ENCODE measurements at regions not wholly inside any gene's neighbourhood (a gene's known extent, or its start where the extent isn't known, plus 50 kb on each side); places are given as distances from the start of the nearest gene placed in this dataset.

DNA sequence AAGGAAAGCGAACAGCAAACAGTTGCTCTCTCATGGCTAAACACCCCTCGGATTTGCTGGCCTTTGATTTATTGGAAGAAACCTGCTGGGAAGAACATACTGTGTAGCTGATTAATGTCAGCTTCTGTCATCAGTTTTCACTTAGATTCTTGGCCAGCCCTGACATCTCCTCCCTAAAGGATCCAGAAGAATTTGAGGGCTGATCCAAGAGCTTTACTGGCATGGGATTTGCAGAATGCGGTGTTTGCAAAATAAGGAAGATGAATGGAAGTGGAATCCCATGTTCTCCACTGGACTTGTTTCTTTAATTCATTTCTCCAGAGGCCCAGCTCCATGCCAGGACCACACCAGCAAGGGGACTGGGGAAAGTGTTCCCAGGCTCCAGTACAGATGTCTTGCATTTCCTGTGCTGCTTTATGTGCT, 80.5 kb downstream of the RDH14 start:
- TF ChIP-seq, protein P1, sequence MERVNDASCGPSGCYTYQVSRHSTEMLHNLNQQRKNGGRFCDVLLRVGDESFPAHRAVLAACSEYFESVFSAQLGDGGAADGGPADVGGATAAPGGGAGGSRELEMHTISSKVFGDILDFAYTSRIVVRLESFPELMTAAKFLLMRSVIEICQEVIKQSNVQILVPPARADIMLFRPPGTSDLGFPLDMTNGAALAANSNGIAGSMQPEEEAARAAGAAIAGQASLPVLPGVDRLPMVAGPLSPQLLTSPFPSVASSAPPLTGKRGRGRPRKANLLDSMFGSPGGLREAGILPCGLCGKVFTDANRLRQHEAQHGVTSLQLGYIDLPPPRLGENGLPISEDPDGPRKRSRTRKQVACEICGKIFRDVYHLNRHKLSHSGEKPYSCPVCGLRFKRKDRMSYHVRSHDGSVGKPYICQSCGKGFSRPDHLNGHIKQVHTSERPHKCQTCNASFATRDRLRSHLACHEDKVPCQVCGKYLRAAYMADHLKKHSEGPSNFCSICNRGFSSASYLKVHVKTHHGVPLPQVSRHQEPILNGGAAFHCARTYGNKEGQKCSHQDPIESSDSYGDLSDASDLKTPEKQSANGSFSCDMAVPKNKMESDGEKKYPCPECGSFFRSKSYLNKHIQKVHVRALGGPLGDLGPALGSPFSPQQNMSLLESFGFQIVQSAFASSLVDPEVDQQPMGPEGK (CRISPR knock-in tag; IDR thresholded peaks at IDR 0.05; ENCODE audit: borderline replicate concordance): no peak
- TF ChIP-seq, protein P2, sequence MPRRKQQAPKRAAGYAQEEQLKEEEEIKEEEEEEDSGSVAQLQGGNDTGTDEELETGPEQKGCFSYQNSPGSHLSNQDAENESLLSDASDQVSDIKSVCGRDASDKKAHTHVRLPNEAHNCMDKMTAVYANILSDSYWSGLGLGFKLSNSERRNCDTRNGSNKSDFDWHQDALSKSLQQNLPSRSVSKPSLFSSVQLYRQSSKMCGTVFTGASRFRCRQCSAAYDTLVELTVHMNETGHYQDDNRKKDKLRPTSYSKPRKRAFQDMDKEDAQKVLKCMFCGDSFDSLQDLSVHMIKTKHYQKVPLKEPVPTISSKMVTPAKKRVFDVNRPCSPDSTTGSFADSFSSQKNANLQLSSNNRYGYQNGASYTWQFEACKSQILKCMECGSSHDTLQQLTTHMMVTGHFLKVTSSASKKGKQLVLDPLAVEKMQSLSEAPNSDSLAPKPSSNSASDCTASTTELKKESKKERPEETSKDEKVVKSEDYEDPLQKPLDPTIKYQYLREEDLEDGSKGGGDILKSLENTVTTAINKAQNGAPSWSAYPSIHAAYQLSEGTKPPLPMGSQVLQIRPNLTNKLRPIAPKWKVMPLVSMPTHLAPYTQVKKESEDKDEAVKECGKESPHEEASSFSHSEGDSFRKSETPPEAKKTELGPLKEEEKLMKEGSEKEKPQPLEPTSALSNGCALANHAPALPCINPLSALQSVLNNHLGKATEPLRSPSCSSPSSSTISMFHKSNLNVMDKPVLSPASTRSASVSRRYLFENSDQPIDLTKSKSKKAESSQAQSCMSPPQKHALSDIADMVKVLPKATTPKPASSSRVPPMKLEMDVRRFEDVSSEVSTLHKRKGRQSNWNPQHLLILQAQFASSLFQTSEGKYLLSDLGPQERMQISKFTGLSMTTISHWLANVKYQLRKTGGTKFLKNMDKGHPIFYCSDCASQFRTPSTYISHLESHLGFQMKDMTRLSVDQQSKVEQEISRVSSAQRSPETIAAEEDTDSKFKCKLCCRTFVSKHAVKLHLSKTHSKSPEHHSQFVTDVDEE (CRISPR knock-in tag; IDR thresholded peaks at IDR 0.05): no peak
- TF ChIP-seq ZNF70 (CRISPR knock-in tag; IDR thresholded peaks at IDR 0.05): no peak
- TF ChIP-seq ZC3H10 (CRISPR knock-in tag; IDR thresholded peaks at IDR 0.05): no peak
- TF ChIP-seq ARNTL (CRISPR knock-in tag; IDR thresholded peaks at IDR 0.05; ENCODE audit: borderline replicate concordance, low read depth): no peak
- TF ChIP-seq CSDC2 (CRISPR knock-in tag; IDR thresholded peaks at IDR 0.05): no peak
- no peak for TF ChIP-seq TCF4 (CRISPR knock-in tag; IDR thresholded peaks at IDR 0.05; ENCODE audit: borderline replicate concordance)
- no peak for TF ChIP-seq RARB (CRISPR knock-in tag; IDR thresholded peaks at IDR 0.05)
- TF ChIP-seq SNAI2 (CRISPR knock-in tag; IDR thresholded peaks at IDR 0.05): no peak
- TF ChIP-seq TOX (CRISPR knock-in tag; IDR thresholded peaks at IDR 0.05; ENCODE audit: borderline replicate concordance): no peak
- no peak for TF ChIP-seq GLIS3 (CRISPR knock-in tag; IDR thresholded peaks at IDR 0.05)
- TF ChIP-seq PPARA (CRISPR knock-in tag; IDR thresholded peaks at IDR 0.05; ENCODE audit: borderline replicate concordance): no peak
- no peak for TF ChIP-seq ZNF565 (CRISPR knock-in tag; conservative IDR thresholded peaks at IDR 0.05; ENCODE audit: low read depth)
- no peak for TF ChIP-seq ESRRG (CRISPR knock-in tag; IDR thresholded peaks at IDR 0.05)
- TF ChIP-seq, protein P3, sequence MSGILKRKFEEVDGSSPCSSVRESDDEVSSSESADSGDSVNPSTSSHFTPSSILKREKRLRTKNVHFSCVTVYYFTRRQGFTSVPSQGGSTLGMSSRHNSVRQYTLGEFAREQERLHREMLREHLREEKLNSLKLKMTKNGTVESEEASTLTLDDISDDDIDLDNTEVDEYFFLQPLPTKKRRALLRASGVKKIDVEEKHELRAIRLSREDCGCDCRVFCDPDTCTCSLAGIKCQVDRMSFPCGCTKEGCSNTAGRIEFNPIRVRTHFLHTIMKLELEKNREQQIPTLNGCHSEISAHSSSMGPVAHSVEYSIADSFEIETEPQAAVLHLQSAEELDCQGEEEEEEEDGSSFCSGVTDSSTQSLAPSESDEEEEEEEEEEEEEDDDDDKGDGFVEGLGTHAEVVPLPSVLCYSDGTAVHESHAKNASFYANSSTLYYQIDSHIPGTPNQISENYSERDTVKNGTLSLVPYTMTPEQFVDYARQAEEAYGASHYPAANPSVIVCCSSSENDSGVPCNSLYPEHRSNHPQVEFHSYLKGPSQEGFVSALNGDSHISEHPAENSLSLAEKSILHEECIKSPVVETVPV (CRISPR knock-in tag; IDR thresholded peaks at IDR 0.05): no peak
- TF ChIP-seq ZFP30 (CRISPR knock-in tag; IDR thresholded peaks at IDR 0.05): no peak

DNA sequence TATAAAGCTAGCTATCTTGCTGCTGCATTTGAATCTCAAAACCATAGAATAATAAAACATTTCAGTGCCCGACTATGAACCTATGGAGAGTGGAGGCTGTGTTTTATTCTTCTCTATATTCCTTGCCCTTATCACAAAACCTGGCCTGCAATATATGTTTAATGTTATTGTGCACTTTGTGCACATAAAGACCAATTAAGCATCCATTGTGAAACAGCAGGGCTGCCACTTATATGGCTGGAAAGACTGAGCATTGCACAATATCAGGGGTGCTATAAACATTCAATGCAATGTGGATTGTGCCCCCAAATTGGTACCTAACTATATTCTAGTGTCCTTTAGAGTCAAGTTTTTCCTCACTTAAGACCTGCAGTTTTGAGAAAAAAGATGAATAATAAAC, 83.2 kb downstream of the RDH14 start:
- no peak for ATAC-seq
- no peak for TF ChIP-seq ZNF70 (CRISPR knock-in tag; IDR thresholded peaks at IDR 0.05)
- no peak for TF ChIP-seq ARNTL (CRISPR knock-in tag; IDR thresholded peaks at IDR 0.05; ENCODE audit: borderline replicate concordance, low read depth)
- no peak for TF ChIP-seq OSR1 (CRISPR knock-in tag; IDR thresholded peaks at IDR 0.05)
- no peak for TF ChIP-seq ZC3H10 (CRISPR knock-in tag; IDR thresholded peaks at IDR 0.05)
- no peak for TF ChIP-seq PPARA (CRISPR knock-in tag; IDR thresholded peaks at IDR 0.05; ENCODE audit: borderline replicate concordance)

More for the DNA sequence above, 80.5 kb downstream of the RDH14 start:
- ATAC-seq: peak; percentile 77

DNA sequence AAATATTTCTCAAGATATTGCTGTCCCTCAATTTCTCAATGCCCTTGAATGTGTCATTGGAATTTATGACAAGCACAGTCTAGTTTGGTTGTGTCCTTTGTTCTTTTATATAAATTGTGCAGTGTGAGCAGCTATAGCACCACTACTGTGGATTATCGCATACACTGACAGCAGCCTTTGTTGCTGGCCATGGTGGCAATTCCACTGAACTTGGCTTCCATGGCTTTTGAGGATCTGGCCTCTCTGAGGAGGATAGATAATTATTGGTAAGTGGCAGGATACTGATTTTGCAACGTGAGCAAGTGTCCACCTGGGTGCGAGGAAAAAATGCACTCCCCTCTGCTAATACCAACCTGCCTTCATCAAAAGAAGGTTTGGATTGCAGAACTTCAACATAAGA, 84.0 kb downstream of the RDH14 start:
- ATAC-seq: no peak
- TF ChIP-seq CSDC2 (CRISPR knock-in tag; IDR thresholded peaks at IDR 0.05): no peak
- no peak for TF ChIP-seq ISL1 (CRISPR knock-in tag; IDR thresholded peaks at IDR 0.05)
- TF ChIP-seq GLIS3 (CRISPR knock-in tag; IDR thresholded peaks at IDR 0.05): no peak
- TF ChIP-seq, protein P4, sequence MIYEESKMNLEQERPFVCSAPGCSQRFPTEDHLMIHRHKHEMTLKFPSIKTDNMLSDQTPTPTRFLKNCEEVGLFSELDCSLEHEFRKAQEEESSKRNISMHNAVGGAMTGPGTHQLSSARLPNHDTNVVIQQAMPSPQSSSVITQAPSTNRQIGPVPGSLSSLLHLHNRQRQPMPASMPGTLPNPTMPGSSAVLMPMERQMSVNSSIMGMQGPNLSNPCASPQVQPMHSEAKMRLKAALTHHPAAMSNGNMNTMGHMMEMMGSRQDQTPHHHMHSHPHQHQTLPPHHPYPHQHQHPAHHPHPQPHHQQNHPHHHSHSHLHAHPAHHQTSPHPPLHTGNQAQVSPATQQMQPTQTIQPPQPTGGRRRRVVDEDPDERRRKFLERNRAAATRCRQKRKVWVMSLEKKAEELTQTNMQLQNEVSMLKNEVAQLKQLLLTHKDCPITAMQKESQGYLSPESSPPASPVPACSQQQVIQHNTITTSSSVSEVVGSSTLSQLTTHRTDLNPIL (CRISPR knock-in tag; IDR thresholded peaks at IDR 0.05; ENCODE audit: low read depth): no peak
- TF ChIP-seq ESRRG (CRISPR knock-in tag; IDR thresholded peaks at IDR 0.05): no peak
- TF ChIP-seq ARNTL (CRISPR knock-in tag; IDR thresholded peaks at IDR 0.05; ENCODE audit: borderline replicate concordance, low read depth): no peak
- no peak for TF ChIP-seq SNAI2 (CRISPR knock-in tag; IDR thresholded peaks at IDR 0.05)
- no peak for TF ChIP-seq ZC3H10 (CRISPR knock-in tag; IDR thresholded peaks at IDR 0.05)
- TF ChIP-seq, protein P2 (CRISPR knock-in tag; IDR thresholded peaks at IDR 0.05): no peak
- no peak for TF ChIP-seq ZNF8 (CRISPR knock-in tag; IDR thresholded peaks at IDR 0.05)
- no peak for TF ChIP-seq RARB (CRISPR knock-in tag; IDR thresholded peaks at IDR 0.05)
- no peak for TF ChIP-seq TCF4 (CRISPR knock-in tag; IDR thresholded peaks at IDR 0.05; ENCODE audit: borderline replicate concordance)
- TF ChIP-seq, protein P3 (CRISPR knock-in tag; IDR thresholded peaks at IDR 0.05): no peak
- no peak for TF ChIP-seq ZFP30 (CRISPR knock-in tag; IDR thresholded peaks at IDR 0.05)
- TF ChIP-seq, protein P5, sequence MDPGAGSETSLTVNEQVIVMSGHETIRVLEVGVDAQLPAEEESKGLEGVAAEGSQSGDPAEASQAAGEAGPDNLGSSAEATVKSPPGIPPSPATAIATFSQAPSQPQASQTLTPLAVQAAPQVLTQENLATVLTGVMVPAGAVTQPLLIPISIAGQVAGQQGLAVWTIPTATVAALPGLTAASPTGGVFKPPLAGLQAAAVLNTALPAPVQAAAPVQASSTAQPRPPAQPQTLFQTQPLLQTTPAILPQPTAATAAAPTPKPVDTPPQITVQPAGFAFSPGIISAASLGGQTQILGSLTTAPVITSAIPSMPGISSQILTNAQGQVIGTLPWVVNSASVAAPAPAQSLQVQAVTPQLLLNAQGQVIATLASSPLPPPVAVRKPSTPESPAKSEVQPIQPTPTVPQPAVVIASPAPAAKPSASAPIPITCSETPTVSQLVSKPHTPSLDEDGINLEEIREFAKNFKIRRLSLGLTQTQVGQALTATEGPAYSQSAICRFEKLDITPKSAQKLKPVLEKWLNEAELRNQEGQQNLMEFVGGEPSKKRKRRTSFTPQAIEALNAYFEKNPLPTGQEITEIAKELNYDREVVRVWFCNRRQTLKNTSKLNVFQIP (CRISPR knock-in tag; IDR thresholded peaks at IDR 0.05; ENCODE audit: borderline replicate concordance, low read depth): no peak
- TF ChIP-seq OSR1 (CRISPR knock-in tag; IDR thresholded peaks at IDR 0.05): no peak
- no peak for TF ChIP-seq ZNF565 (CRISPR knock-in tag; conservative IDR thresholded peaks at IDR 0.05; ENCODE audit: low read depth)
- TF ChIP-seq BACH2 (CRISPR knock-in tag; IDR thresholded peaks at IDR 0.05; ENCODE audit: borderline replicate concordance): no peak
